Left cardiac atrium (tissue), 4 donors: ENCODE measurements at regions not wholly inside any gene's neighbourhood (a gene's known extent, or its start where the extent isn't known, plus 50 kb on each side); places are given as distances from the start of the nearest gene placed in this dataset.

Experiments
- ATAC-seq, 2 donors: fragments of 200-7000 bp; cut with Tn5 transposase; one replicate each; pipeline ENCODE4 v1.9.1; 2020; ENCODE audit warnings: mild to moderate bottlenecking in 2 of 2, moderate library complexity in 2 of 2
- DNase-seq: peaks from one replicate; pipeline ENCODE4 v3.0.0-alpha.2; 2020
- intact Hi-C, 2 donors: fragments of 100-400 bp; cut with DNase I; formaldehyde crosslinking; loops; one replicate each; pipeline versions ENCODE4 v1.14.1 to v1.15.1; 2022 to 2023
- donor health status: DM: no; HTN: yes; CAD: no.
- donor health status: DM: no; HTN: yes; CAD: no; lungs with severe emphysema.
- donor health status: DM: yes; HTN: yes; CAD: no.
- donor health status: Dilated cardiomyopathy.

DNA sequence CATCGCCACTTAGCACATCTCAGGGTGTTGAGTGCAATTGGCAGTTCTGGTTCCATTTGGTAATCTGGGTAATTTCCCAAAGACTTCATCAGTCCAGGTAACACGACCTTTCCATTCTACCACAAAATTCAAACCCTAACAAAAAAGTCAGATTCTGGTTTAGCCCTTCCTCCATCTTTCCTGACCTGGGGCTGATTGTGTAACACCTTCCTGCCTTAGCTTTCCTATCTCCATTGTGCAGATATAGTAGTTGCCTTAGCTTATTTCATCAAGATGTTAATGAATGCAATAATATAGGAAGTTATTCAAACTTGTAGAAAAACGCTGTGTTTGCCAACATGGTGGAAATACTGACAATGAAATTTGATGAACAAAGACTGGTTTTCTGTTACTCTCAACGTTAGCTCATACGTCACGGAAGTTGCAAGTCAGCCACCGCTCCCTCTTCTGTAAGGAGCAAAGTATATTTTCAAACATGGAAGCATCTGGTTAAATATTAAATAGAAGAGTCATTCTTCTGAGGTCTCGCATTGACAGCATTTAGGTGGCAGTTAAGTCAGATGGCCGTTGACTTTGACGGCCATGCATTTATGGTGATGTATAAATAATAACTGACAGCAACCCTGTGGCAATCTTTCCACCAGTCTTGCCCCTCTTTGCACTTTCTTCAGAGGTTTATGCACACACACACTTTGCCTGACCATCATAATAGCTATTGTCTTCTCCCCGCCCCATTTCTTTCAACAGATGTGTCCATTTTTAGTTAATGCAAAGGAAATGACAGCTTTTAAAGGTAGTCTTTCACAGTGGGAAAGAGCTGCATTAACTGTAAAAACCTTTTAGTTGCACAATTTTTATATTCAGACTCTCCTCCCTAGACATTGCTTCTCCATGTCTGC is 205.1 kb upstream of the BMPER start:
- intact Hi-C loops, result no loop called here
- no peak for DNase-seq
- no peak for ATAC-seq

DNA sequence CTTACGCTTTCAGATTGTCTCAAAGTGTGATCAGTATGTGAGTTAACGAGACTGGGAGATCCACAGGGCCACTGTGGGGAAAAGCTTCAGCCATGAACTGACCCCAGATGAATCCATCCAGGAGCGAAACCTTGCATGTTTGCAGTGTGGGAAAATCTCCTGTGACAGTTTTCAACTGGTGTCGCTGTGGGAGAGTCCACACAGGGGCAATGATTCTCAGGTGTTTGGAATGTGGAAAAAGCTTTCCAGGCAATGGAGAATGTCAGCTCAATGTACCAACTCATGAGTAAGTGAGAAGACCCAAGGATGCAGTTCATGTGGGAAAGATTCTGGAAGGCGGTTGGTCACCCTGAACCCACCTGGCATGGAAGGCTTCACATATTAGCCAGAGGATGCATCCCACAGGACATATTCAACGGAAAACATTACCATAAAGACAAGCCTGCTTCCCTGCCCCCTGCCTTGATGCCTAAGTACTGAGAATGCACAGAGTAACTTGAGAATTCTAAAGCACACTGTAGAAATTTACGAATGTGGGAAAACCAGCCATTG is 204.1 kb upstream of the BMPER start:
- ATAC-seq, result no peak
- intact Hi-C loops, result no loop called here
- DNase-seq, result no peak

DNA sequence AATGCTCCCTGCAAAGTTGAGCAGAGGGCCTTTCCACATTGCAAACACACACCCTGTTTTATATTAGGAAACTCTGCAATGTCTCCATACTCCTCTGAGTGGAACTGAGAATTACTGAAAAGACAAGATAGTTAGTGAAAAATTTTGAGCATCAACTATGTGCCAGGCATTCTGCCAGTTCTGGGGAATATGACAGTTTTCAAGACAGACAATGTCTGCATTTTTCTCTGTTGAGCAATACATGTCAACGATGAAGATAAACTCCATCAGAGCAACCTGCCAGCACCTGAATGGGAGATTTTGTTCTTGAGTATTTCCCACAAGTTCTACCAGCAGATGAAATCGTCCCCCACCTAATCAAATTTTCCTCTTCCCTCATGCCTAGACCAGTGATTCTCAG is 203.4 kb upstream of the BMPER start:
- DNase-seq (no peak), ATAC-seq (no peak)
- intact Hi-C loops, result no loop called here

DNA sequence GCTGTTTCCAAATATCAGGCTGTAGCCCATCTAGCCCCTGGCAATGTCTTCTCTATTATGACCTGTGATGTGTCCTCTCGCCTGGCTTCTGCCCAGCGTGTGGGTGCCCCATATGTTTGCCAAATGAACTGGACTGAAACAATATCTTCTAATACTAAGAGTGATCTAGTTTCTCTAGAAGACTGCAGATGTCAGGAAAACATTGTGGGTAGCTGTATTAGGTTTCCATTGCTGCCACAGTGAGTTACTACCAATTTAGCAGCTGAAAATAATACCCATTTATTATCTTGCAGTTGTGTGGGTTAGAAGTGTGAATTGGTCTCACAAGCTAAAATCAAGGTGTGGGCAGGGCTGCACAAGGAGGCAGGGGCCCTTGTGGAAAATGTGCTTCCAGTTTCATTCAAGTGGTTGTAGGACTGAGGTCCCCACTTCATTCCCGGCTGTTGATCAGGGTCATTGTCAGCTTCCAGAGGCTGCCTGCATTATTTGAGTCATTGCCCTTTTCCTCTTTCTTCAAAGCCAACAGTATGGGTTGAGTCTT is 202.8 kb upstream of the BMPER start:
- DNase-seq (no peak), ATAC-seq (no peak)
- intact Hi-C loops, result no loop called here

DNA sequence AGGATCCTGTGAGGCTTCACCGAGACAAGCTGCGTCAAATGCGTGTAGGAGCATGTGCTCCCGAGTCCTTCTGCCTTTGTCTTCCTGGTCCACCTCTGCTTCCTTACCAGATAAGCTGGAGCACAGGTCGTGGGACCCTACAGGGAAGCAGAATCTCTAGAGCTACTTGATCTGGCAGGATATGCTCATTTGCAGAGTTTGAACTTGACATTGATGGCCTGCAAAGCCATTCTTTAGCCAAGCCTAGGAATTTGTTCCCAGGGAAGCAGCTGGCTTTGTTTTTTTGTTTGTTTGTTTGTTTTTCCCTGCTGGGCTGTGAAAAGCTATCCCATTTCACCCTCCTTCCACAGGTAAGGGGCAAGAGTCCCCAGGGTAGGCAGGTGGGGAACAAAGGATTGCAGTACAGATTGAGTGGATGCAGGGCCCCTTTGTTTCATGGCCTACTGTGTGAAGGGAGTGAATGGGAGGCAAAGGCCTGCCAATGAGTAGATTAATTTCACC is 200.0 kb upstream of the BMPER start:
- intact Hi-C loops, result no loop called here
- DNase-seq, result no peak
- ATAC-seq, result no peak

DNA sequence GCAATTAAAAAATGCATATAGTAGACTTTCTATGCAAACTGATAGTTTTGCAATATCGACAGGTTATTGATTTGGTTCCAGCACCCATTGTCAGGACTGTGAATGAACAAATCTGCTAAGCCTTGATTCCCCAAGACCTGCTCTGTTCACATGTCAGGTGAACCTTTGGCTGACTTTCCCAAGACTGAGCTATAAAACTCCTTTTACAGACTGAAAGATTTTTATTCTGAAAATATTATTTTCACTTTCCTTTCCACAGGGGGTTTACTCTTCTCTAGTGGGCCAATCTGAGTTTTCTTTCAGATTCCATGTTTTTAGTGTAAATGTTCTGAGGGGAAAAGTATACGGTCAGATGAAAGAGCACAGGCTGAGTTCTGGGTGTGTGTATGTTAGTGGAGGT is 199.2 kb upstream of the BMPER start:
- ATAC-seq (no peak), DNase-seq (no peak)
- intact Hi-C loops, result no loop called here

DNA sequence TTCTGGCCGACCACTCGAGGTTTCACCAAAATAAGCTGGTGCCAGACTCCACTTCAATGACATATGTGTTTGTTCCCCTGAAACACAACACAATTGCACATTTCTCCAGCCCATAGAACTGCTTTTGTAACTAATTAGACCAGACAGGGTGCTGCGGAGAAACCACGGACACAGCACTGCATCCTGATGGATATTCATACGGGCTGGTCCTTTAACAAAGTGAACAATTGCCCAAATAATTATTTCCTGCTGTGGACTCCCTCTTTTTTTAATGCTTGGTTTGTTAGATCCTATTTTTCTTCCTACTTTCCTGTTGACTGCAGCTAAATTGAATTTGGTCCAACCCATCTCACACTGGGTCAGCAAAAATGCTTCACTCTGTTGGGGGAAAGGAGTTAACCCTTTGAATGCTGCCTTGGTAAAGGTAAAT is 198.6 kb upstream of the BMPER start:
- intact Hi-C loops, result no loop called here
- ATAC-seq, result no peak
- no peak for DNase-seq

DNA sequence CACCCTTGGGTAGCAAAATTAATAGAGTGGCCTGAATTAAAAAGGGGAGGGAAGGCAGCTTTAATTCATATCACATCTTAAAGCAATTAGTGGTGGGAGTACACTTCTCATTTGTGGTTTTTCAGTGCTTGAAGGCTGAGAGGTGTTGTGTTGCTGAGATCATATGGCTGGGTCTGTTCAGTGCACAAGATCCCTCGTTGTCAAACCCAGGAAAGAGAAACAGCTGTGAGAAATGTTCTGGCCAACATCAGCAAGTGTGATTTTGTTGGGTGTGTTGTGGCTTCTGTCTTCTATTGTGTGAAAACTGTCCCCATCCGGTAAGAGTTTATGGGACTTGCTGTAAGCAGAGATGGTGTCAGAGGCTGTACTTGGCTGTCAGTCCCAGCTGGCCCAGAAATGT is 197.9 kb upstream of the BMPER start:
- ATAC-seq (peak in 1 of 2 donors; percentile 38), DNase-seq (no peak)
- intact Hi-C loops, result no loop called here

DNA sequence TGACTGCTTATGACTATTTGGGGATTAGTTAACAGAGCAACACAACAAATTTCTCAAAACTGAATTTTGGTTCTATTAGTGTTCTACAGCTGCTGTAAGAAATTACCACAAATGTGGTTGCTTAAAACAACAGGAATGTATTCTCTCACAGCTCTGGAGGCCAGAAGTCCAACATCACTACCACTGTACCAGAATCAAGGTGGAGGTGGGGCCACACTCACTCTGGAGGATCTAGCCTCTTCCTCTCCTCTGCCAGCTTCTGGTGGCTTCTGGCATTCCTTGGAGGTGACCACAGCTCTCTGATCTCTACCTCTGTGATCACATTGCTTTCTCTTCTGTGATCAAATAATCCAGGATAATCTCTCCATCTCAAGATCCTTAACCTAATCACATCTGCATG is 194.7 kb upstream of the BMPER start:
- ATAC-seq, result no peak
- no peak for DNase-seq
- intact Hi-C loops, result no loop called here

DNA sequence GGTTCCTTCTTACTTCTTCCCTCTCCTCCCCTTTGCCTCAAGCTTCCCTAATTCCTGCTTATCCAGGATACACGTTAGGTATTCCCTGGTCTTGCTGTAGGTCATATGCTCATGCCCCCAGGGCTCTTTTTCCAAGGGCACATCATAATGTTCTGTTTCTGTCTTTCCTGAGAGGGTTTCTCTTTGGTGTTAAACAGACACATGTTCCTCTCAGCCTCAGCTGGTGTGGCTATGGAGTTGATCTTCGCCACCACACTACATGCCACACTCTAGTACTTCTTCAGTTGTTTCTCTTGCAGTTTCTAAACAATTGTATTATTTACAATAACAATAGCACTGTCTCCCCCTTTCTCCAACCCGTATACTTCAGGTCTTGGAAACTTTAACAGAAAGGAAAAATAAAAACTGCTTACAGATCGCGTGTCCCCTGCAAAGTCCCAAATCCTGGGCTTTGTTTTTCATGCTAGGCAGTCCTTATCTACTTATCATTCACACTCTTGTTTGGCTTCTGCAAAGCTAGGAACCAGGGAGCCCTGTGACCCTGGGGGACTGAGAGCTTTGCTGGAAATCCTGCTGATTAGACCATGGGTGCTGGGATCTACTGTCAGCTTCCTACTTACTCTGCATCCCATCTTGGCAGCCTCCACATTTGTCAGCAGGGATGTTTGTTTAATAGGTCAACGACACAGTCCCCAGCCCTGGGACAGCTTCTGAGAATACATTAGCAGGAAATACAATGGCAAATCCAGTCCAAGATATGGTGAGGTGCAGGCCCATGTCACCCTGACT is 193.9 kb upstream of the BMPER start:
- no peak for DNase-seq
- ATAC-seq, result no peak
- intact Hi-C loops, result no loop called here

DNA sequence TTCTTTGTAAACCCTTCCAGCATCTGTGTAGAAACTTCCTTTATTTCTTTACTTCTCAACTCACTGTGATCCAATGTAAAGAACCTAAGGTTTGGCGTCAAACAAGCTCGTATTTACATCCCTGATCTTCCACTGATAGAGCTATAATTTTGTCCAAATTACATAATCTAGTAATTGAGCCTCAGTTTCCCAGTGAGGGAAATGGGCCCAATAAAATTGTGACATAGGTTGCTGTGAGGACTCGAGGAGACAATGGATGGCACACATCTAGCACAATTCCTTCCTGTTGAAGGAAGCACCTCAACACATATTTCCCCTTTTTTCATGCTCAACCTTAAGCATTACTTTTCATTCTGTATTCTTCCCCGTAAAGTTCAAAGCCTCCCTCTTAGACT is 193.3 kb upstream of the BMPER start:
- ATAC-seq, result no peak
- no peak for DNase-seq
- intact Hi-C loops, result no loop called here

DNA sequence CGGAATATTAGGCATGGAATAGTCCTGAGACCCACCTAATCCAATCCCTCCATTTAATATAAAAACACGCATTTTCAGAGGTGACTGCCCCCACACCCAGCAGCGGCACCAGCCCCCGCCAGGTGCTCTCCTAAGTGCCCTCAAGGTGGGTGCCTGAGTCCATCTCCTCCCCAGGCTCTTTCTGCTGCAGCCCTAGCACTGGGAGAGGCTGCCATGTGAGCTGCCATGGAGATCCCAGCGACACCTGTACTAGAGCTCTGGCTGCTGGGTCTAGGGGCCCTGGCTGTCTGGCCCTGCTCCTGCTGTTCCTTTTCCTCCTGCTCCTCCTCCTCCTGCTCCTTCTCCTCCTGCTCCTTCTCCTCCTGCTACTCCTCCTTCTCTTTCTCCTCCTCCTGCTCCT is 191.1 kb upstream of the BMPER start:
- DNase-seq, result no peak
- intact Hi-C loops, result no loop called here
- no peak for ATAC-seq

DNA sequence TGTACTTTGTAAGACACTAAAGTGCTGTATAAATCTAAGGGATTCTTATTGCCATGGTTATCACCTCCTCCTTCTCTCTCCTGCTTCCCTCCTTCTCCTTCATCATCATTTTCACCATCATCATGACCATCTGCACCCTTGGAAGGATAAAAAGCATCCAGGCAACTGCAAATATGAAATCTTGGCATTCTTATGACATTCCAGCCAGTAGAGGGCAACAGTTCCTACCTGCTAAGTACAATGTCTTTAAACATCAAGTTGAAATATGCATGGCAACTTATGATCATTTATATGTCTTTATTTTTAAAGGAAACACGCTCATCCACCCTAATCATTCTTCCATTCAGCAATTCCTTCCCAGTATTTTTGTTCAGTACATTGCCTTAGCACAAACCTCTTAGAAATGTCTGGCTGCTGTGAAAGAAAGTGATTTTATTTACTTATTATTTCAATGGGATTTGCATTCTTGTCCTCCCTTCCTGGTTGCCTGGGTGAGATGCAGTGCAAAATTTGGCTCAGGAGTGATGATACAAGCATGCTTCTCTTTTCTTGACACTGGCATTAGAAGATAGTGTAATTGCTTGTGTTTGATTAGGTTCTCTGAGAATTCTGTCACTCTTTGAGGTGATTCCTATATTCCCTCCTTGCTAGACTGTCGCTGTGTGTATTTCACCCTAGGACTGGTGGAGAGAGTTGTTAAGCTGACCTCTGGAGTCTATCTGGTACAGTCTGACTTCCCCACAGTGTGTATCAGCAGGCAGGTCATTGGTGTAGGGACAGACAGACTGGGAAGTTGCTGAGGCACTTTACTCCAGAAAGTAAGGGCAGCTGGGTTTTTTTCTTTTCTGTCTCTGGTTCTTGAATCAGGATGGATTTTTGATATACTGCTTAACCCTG is 188.5 kb upstream of the BMPER start:
- intact Hi-C loops, result no loop called here
- DNase-seq, result no peak
- ATAC-seq, result no peak

DNA sequence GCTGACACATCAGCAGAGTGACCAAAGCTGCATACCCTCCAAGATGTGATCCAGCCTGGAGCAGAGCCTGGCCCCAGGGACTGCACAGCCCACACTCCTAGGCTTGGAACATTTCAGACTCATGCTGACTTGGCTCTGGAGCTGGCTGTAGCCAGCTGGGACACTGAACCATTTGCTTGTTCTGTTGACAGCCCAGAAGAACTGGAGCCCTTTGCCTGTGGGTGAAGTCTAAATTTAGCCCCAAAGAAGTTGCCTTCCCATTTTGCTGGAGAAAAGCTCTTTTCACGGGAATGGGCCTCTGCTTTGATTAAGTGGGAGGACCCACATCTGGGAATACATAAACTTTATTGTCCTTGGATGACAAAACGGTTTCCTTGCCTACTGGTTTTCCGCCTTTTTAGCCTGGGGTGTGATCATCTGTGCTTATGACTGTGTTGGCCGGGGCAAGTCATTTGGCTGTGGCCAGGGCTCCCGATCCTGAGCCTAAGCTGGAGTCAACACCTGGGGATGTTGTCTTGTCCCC is 186.2 kb upstream of the BMPER start:
- ATAC-seq (peak; percentile 91 to 96), DNase-seq (peak; percentile 65)
- intact Hi-C loops, result no loop called here

DNA sequence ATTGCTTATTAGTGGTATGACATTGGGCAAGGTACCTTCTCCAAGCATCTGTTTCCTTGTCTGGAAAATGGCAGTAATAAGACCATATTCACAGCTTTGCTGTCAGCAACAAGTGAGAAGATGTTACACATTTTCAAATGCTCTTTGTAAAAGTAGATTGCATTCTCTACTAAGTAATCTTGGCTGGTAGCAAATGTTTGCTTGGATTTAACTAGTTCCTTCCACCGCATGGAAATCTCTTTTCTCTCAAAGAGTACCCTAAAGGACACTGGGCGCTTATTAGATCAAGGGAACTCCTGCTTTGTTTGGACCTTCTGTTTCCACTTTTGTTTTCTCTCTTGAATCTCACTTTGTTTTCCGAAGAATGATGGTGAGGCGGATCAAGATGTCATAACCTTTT is 185.2 kb upstream of the BMPER start:
- DNase-seq (no peak), ATAC-seq (no peak)
- intact Hi-C loops, result no loop called here

DNA sequence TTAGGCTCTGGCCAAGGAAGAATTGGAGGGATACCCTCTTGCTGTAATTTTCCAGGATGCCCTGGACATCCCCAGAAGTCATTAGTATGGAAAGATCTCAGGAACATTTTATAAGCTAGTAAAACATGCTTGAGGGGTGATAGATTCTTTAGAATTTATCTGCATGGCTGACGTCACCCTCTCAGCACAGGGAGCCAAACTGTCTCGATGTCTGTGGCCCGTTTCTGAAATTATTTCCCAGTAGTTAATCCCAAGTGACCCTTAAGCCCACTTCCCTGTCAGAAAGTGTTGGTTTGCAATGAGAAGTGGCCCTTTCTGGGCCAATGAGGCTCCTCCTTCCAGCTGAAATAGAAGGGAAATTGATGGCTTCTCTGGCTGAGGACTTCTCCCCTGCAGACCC is 184.5 kb upstream of the BMPER start:
- DNase-seq (no peak), ATAC-seq (no peak)
- intact Hi-C loops, result no loop called here

DNA sequence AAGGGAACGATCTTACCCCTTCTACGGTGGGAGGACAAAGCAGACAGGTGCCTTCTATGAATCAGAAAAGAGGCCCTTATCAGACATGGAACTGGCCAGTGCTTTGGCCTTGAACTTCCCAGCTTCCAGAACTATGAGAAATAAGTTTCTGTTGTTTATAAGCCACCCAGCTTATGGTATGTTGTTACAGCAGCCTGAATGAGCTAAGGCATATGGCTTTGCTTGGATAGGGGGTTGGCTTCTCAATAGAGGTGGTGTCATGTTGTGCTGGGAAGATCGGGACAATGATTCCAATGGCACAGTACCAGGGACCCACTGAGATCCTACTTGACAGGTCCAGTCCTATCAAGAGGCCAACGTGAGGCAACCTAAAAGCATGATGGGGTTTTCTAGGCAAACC is 183.4 kb upstream of the BMPER start:
- intact Hi-C loops, result no loop called here
- ATAC-seq (no peak), DNase-seq (no peak)

DNA sequence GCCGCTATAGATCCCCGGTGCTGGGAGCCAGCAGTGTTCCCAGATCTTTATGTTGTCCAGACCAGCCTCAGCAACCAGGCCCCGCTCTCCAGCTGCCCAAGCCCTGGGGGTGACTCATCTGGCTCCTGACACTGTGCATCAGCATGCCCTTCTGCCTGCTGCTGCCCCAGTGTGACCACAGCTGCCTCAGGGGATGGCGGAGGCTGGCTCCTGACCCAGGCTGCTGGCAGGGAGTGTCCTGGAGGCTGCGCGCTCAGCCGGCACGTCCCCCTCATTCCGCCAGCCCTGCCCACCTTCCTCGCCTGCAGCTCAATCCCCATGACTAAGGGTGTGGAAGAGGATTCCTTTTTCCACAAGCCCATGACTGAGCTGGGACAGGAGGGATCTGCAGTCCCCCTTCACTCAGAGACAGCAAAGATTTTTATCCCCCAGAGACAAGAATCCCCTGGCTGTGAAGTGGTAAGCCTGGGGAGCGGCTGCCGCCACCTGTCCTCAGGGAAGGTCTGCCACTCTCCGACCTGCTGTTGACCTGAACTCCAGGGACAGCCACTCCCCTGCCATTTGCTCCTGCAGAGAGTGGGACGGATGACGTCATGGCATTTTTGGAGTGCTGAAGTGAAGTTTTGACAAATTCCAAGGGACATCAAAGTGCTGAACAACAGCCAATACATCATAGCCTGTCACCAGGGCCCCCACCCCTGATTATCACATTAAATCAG is 182.8 kb upstream of the BMPER start:
- intact Hi-C loops, result no loop called here
- ATAC-seq (peak in 1 of 2 donors; percentile 74), DNase-seq (no peak)
